K562 (cell line): ENCODE measurements at regions not wholly inside any gene's neighbourhood (a gene's known extent, or its start where the extent isn't known, plus 50 kb on each side); places are given as distances from the start of the nearest gene placed in this dataset.

Experiments used
- ATAC-seq: fragments of 200-7000 bp; cut with Tn5 transposase; 3 replicates; pipeline ENCODE4 v1.9.1; 2020; ENCODE audit warnings: moderate library complexity
- BruUV-seq: library from RNA; stranded (reverse); fragments of 400-500 nt; replicated peaks from 2 replicates; lab custom pipeline; 2021; lab: Mats Ljungman, UMichigan
- CTCF ChIA-PET: fragments of 300-600 bp; formaldehyde crosslinking; extraction: SDS; loops from one replicate; lab custom pipeline; 2021; ENCODE audit warnings: low intra/inter-chr PET ratio; lab: Yijun Ruan, JAX
- POLR2A ChIA-PET: fragments of 300-600, 350-650 bp; sonication (Branson Sonifier 250); formaldehyde crosslinking; extraction: SDS; loops from one replicate; lab custom pipeline; 2021; ENCODE audit warnings: antibody characterized with exemption, inconsistent platforms; lab: Yijun Ruan, JAX
- DNase-seq, 4 experiments: peaks; one replicate each; pipeline versions ENCODE4 v3.0.0 to v3.0.0-alpha.2; 2011 to 2018; ENCODE audit warnings: low spot score in 3 of 4, mixed read lengths in 3 of 4; ENCODE audit errors: extremely low read depth in 1 of 4
- FAIRE-seq: peaks from 2 replicates; lab custom pipeline; 2011; peaks lifted over from hg19 to GRCh38; lab: Jason Lieb, UNC
- H2AFZ ChIP-seq: 2 replicates; pipeline ENCODE4 v1.6.0; 2011; ENCODE audit warnings: low read depth, low read length, control low read depth, inconsistent platforms
- H3K27ac ChIP-seq: fragments of 200-600 bp; 3 replicates; pipeline ENCODE4 v1.8.0; 2011; ENCODE audit warnings: low read depth, mild to moderate bottlenecking, control low read depth, inconsistent platforms, low read length, moderate library complexity, mixed read lengths; ENCODE audit errors: extremely low read depth
- H3K27me3 ChIP-seq, 2 experiments: fragments of 300-600 bp in 1 of 2; 2 replicates in 1 of 2; 3 replicates in 1 of 2; pipeline versions ENCODE4 v1.6.0 to v1.8.0; 2011; ENCODE audit warnings: inconsistent platforms in 2 of 2, low read length in 2 of 2, mild to moderate bottlenecking in 1 of 2, mixed read lengths in 1 of 2, moderate library complexity in 1 of 2; ENCODE audit not compliant: control insufficient read depth in 2 of 2, insufficient read depth in 2 of 2
- H3K36me3 ChIP-seq: fragments of 300-600 bp; 3 replicates; pipeline ENCODE4 v1.8.0; 2011; ENCODE audit warnings: mild to moderate bottlenecking, low read length, inconsistent platforms; ENCODE audit not compliant: control insufficient read depth, insufficient read depth
- H3K4me1 ChIP-seq, 2 experiments: fragments of 200-600 bp in 1 of 2; replicated peaks in 1 of 2; 2 replicates in 1 of 2; 3 replicates in 1 of 2; pipeline versions ENCODE4 v1.5.1 to v1.8.0; 2011; ENCODE audit warnings: inconsistent platforms in 2 of 2, low read length in 2 of 2, mild to moderate bottlenecking in 1 of 2, mixed read lengths in 1 of 2, moderate library complexity in 1 of 2; ENCODE audit not compliant: control insufficient read depth in 2 of 2, insufficient read depth in 2 of 2
- H3K4me2 ChIP-seq: 2 replicates; pipeline ENCODE4 v1.6.1; 2011; ENCODE audit warnings: low read length, control low read depth, inconsistent platforms, mixed read lengths; ENCODE audit not compliant: insufficient read depth
- H3K4me3 ChIP-seq: fragments of 200-600 bp; sonication (generic), shearing (Covaris generic); 2 replicates; pipeline ENCODE4 v1.5.1; 2016; ENCODE audit warnings: control low read depth, inconsistent platforms
- H3K79me2 ChIP-seq: fragments of 200-600 bp; 3 replicates; pipeline ENCODE4 v1.8.0; 2011; ENCODE audit warnings: low read length, inconsistent platforms; ENCODE audit not compliant: control insufficient read depth, insufficient read depth
- H3K9ac ChIP-seq, 2 experiments: 2 replicates each; pipeline versions ENCODE4 v1.6.0 to v1.6.1; 2011; ENCODE audit warnings: low read depth in 2 of 2, low read length in 2 of 2, control low read depth in 1 of 2, inconsistent platforms in 1 of 2, mild to moderate bottlenecking in 1 of 2, mixed read lengths in 1 of 2; ENCODE audit not compliant: insufficient read depth in 1 of 2
- H3K9me1 ChIP-seq: one replicate; pipeline ENCODE4 v1.6.0; 2011; ENCODE audit warnings: inconsistent platforms, mild to moderate bottlenecking, low read length, moderate library complexity; ENCODE audit not compliant: control insufficient read depth, insufficient read depth
- H3K9me3 ChIP-seq: replicated peaks from 2 replicates; pipeline ENCODE4 v1.5.1; 2011; ENCODE audit warnings: low read depth, low read length, inconsistent platforms; ENCODE audit not compliant: control insufficient read depth, insufficient read depth
- H4K20me1 ChIP-seq: replicated peaks from 2 replicates; pipeline ENCODE4 v1.6.1; 2011; ENCODE audit warnings: low read length, inconsistent platforms, mixed read lengths; ENCODE audit not compliant: control insufficient read depth, insufficient read depth
- BMI1 ChIP-seq: fragments of 150-350 bp; IDR thresholded peaks from 2 replicates; pipeline ENCODE4 v1.6.1; 2014; ENCODE audit warnings: low read length
- CEBPG ChIP-seq, 3 experiments: fragments of 200-800 bp in 1 of 3; sonication (Bioruptor generic) in 1 of 3; sonication (generic) in 1 of 3; formaldehyde crosslinking in 1 of 3; IDR thresholded peaks in 2 of 3; conservative IDR thresholded peaks in 1 of 3; 2 replicates each; pipeline versions ENCODE4 v1.6.1 to v1.8.0; 2016 to 2022; ENCODE audit warnings: missing compliant biosample characterization in 2 of 3, missing genetic modification characterization in 2 of 3, mild to moderate bottlenecking in 1 of 3, missing genetic modification reagents in 1 of 3
- CSDE1 ChIP-seq, 2 experiments: fragments of 450-650 bp; IDR thresholded peaks; 2 replicates each; pipeline ENCODE4 v1.6.1; 2016; ENCODE audit warnings: mild to moderate bottlenecking in 1 of 2
- HMG20B ChIP-seq: fragments of 250-450 bp; sonication (Bioruptor Pico); IDR thresholded peaks from 2 replicates; pipeline ENCODE4 v1.5.0; 2021; ENCODE audit warnings: mild to moderate bottlenecking
- HMGXB4 ChIP-seq: sonication (generic); formaldehyde crosslinking; IDR thresholded peaks from 2 replicates; pipeline ENCODE4 v1.8.1; 2023; ENCODE audit warnings: mild to moderate bottlenecking, missing genetic modification reagents
- HNRNPLL ChIP-seq: fragments of 200-400 bp; formaldehyde crosslinking; IDR thresholded peaks from 2 replicates; pipeline ENCODE4 v1.6.1; 2017; ENCODE audit warnings: low read length, low read depth, mild to moderate bottlenecking; ENCODE audit not compliant: poor library complexity, severe bottlenecking
- POLR3A ChIP-seq: IDR thresholded peaks from 2 replicates; pipeline ENCODE4 v1.6.1; 2011; ENCODE audit warnings: borderline replicate concordance, mild to moderate bottlenecking, moderate library complexity; ENCODE audit not compliant: insufficient read length, insufficient read depth; ENCODE audit errors: extremely low read depth
- PTRF ChIP-seq: fragments of 450-650 bp; IDR thresholded peaks from 2 replicates; pipeline ENCODE4 v1.6.1; 2016; ENCODE audit warnings: mild to moderate bottlenecking, missing genetic modification characterization, missing compliant biosample characterization
- RBFOX2 ChIP-seq: fragments of 200-400 bp; formaldehyde crosslinking; IDR thresholded peaks from 2 replicates; pipeline ENCODE4 v1.6.1; 2017; ENCODE audit warnings: low read depth, mild to moderate bottlenecking, low read length, moderate library complexity
- RBM22 ChIP-seq: fragments of 200-400 bp; formaldehyde crosslinking; IDR thresholded peaks from 2 replicates; pipeline ENCODE4 v1.6.1; 2018; ENCODE audit warnings: low read length, low read depth; ENCODE audit not compliant: poor library complexity, severe bottlenecking
- RFX1 ChIP-seq: fragments of 450-650 bp; IDR thresholded peaks from 2 replicates; pipeline ENCODE4 v1.6.1; 2016; ENCODE audit warnings: mild to moderate bottlenecking, moderate library complexity
- ZNF75A ChIP-seq: fragments of 450-650 bp; formaldehyde crosslinking; IDR thresholded peaks from 2 replicates; pipeline ENCODE4 v1.4.0; 2020; ENCODE audit warnings: mild to moderate bottlenecking
- whole genome bisulfite sequencing: fragments of 100-300 bp; shearing (Covaris generic); methylation state at CpG from one replicate; pipeline ENCODE4 v1.1.6; 2016; ENCODE audit warnings: low coverage, mixed read lengths; ENCODE audit not compliant: insufficient coverage; ENCODE audit errors: missing lambda C conversion rate; 5-methylcytosine and 5-hydroxymethylcytosine counted together
- in situ Hi-C: fragments of 300-500 bp; cut with MboI; formaldehyde crosslinking; loops from 4 replicates; pipeline ENCODE4 v1.15.0; 2018; ENCODE audit warnings: inconsistent platforms, mixed read lengths
- intact Hi-C: fragments of 100-400 bp; cut with micrococcal nuclease; formaldehyde crosslinking; loops from 2 replicates; pipeline ENCODE4 v1.14.2; 2022

- intact Hi-C loops = no loop called here
- H3K4me1 ChIP-seq = no peaks in the 10 kb centered on the region
- TF ChIP-seq BMI1 (no peak), CSDE1 (IDR thresholded peaks at IDR 0.05) (no peak), RFX1 (no peak), HNRNPLL (no peak), POLR3A (no peak), ZNF75A (CRISPR knock-in tag) (no peak), RBM22 (no peak), HMGXB4 (CRISPR knock-in tag) (no peak), CEBPG (CRISPR knock-in tag; IDR thresholded peaks at IDR 0.05) (no peak), CEBPG (tag; conservative IDR thresholded peaks at IDR 0.05 in 1 of 2, IDR thresholded peaks at IDR 0.05 in 1 of 2) (no peak), PTRF (tag) (no peak), RBFOX2 (no peak), HMG20B (no peak)
- H3K4me2 ChIP-seq = no peak overlapping the region
- in situ Hi-C loops = no loop called here
- H3K36me3 ChIP-seq = no peaks in the 10 kb centered on the region
- ChIA-PET POLR2A (no interaction called here), CTCF (no interaction called here)
- 9% methylated on average over 3 of the region's 3 CpGs for WGBS
- no peaks in the 10 kb centered on the region for H4K20me1 ChIP-seq
- H3K27me3 ChIP-seq = no peaks in the 10 kb centered on the region
- H3K4me3 ChIP-seq = no peak overlapping the region
- no peak for FAIRE-seq
- no TSS peak for BruUV-seq
- no peaks in the 10 kb centered on the region for H3K9me1 ChIP-seq
- no peaks in the 10 kb centered on the region for H3K79me2 ChIP-seq
- H3K27ac ChIP-seq = no peak overlapping the region
- DNase-seq = no peak
- H3K9ac ChIP-seq = no peak overlapping the region
- ATAC-seq = no peak
- H2AFZ ChIP-seq = no peak overlapping the region
- no peaks in the 10 kb centered on the region for H3K9me3 ChIP-seq
These were observed 110.1 kb downstream of the PJA1 start for GRCh38 chrX:69055193-69055592.
